ENCODE measurements at regions not wholly inside any gene's neighbourhood (a gene's known extent, or its start where the extent isn't known, plus 50 kb on each side); places are given as distances from the start of the nearest gene placed in this dataset.

DNA sequence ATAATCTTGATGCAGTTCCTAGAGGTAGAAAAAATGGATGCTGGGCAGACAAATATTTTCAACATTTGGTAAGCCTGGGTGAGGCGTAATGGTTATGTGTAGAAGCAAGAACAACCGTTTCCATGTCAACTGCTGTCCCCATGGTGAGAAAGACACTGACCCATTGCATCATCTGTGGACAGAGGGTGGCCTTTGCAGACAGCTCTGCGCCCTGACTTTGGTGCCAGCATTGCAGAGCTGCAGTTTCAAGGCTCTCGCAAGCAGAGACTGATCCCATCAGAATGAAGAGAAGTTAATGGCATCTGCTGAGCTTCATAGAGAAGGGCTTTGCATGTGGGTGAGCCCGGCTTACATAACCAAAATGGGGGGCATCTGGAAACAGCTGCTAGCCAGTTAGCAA, 179.0 kb upstream of the ADRA1B start:
- H3K9ac ChIP-seq (ENCODE audit: low read depth, low read length): no peak overlapping the region
- DNase-seq (no peak), ATAC-seq (ENCODE audit: insufficient read depth, low read depth) (no peak)
- no peaks in the 10 kb centered on the region for H4K20me1 ChIP-seq (ENCODE audit: insufficient read depth, low read length)
- no peak for TF ChIP-seq EZH2 (IDR thresholded peaks at IDR 0.05; ENCODE audit: borderline replicate concordance, low read depth, low read length, severe bottlenecking)
- no peak for TF ChIP-seq CTCF (IDR thresholded peaks at IDR 0.05; ENCODE audit: borderline replicate concordance, extremely low read depth, low read length, poor library complexity, severe bottlenecking)
- no peak overlapping the region for H3K27ac ChIP-seq (ENCODE audit: low read length)
- no peak overlapping the region for H3K4me2 ChIP-seq (ENCODE audit: insufficient read depth, low read length)
- H3K36me3 ChIP-seq (ENCODE audit: insufficient read depth, low read length): no peaks in the 10 kb centered on the region
- H3K27me3 ChIP-seq (ENCODE audit: insufficient read depth, low read length, poor library complexity): no peaks in the 10 kb centered on the region
- peaks cover 40% of the 10 kb centered on the region for H3K4me1 ChIP-seq (ENCODE audit: insufficient read depth, low read length)
- no peaks in the 10 kb centered on the region for H3K9me3 ChIP-seq (ENCODE audit: insufficient read depth, low read length, severe bottlenecking)
- no peak overlapping the region for H2AFZ ChIP-seq (ENCODE audit: low read depth, low read length)
- no peak overlapping the region for H3K4me3 ChIP-seq (ENCODE audit: low read depth in 1 of 2, low read length in 2 of 2)
- no peaks in the 10 kb centered on the region for H3K79me2 ChIP-seq (ENCODE audit: insufficient read depth, low read length)

- TF ChIP-seq EZH2 (IDR thresholded peaks at IDR 0.05; ENCODE audit: borderline replicate concordance, low read depth, low read length, severe bottlenecking): no peak
- no peak for TF ChIP-seq CTCF (IDR thresholded peaks at IDR 0.05; ENCODE audit: borderline replicate concordance, extremely low read depth, low read length, poor library complexity, severe bottlenecking)
- DNase-seq (no peak), ATAC-seq (ENCODE audit: insufficient read depth, low read depth) (no peak)
- H3K27me3 ChIP-seq (ENCODE audit: insufficient read depth, low read length, poor library complexity): no peaks in the 10 kb centered on the region
- no peak overlapping the region for H3K27ac ChIP-seq (ENCODE audit: low read length)
- H2AFZ ChIP-seq (ENCODE audit: low read depth, low read length): no peak overlapping the region
- H3K4me3 ChIP-seq (ENCODE audit: low read depth in 1 of 2, low read length in 2 of 2): no peak overlapping the region
- no peaks in the 10 kb centered on the region for H3K4me1 ChIP-seq (ENCODE audit: insufficient read depth, low read length)
- no peaks in the 10 kb centered on the region for H3K79me2 ChIP-seq (ENCODE audit: insufficient read depth, low read length)
- no peaks in the 10 kb centered on the region for H3K9me3 ChIP-seq (ENCODE audit: insufficient read depth, low read length, severe bottlenecking)
- no peaks in the 10 kb centered on the region for H4K20me1 ChIP-seq (ENCODE audit: insufficient read depth, low read length)
- H3K36me3 ChIP-seq (ENCODE audit: insufficient read depth, low read length): no peaks in the 10 kb centered on the region
- H3K9ac ChIP-seq (ENCODE audit: low read depth, low read length): no peak overlapping the region
- no peak overlapping the region for H3K4me2 ChIP-seq (ENCODE audit: insufficient read depth, low read length)
Measured at GRCh38 chr5:159741829-159742322, 174.4 kb upstream of the ADRA1B start.

- Histone ChIP-seq H3K4me3 (ENCODE audit: low read depth in 1 of 2, low read length in 2 of 2) (no peak overlapping the region), H3K27ac (ENCODE audit: low read length) (no peak overlapping the region), H3K79me2 (ENCODE audit: insufficient read depth, low read length) (no peaks in the 10 kb centered on the region), H3K4me1 (ENCODE audit: insufficient read depth, low read length) (no peaks in the 10 kb centered on the region), H3K9me3 (ENCODE audit: insufficient read depth, low read length, severe bottlenecking) (no peaks in the 10 kb centered on the region), H4K20me1 (ENCODE audit: insufficient read depth, low read length) (no peaks in the 10 kb centered on the region), H3K4me2 (ENCODE audit: insufficient read depth, low read length) (no peak overlapping the region), H3K36me3 (ENCODE audit: insufficient read depth, low read length) (no peaks in the 10 kb centered on the region), H2AFZ (ENCODE audit: low read depth, low read length) (no peak overlapping the region), H3K27me3 (ENCODE audit: insufficient read depth, low read length, poor library complexity) (no peaks in the 10 kb centered on the region), H3K9ac (ENCODE audit: low read depth, low read length) (no peak overlapping the region)
- DNase-seq (no peak), ATAC-seq (ENCODE audit: insufficient read depth, low read depth) (no peak)
- TF ChIP-seq EZH2 (IDR thresholded peaks at IDR 0.05; ENCODE audit: borderline replicate concordance, low read depth, low read length, severe bottlenecking) (no peak), CTCF (IDR thresholded peaks at IDR 0.05; ENCODE audit: borderline replicate concordance, extremely low read depth, low read length, poor library complexity, severe bottlenecking) (no peak)
Measured at GRCh38 chr5:159743234-159743633, 173.0 kb upstream of the ADRA1B start.

DNA sequence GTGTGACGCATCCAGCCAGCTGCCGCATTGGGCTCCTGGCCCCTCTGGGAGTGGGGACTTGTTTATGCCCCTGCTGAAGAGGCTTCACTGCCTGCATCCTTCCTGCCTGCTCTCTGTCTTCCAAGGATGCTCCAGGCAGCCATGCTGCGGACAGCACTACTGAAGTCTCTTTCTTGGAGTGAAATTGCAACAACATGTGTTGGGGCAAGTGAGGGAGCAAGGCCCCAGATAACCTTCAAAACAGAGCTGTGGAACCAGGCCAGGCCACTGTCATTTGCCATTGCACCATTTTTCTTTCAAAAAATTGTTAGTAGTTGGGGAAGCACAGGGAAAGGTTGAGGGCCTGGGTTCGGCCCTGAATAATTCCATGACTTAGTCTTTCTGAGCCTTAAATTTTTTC, 169.6 kb upstream of the ADRA1B start:
- no peak overlapping the region for H3K9ac ChIP-seq (ENCODE audit: low read depth, low read length)
- H3K4me3 ChIP-seq (ENCODE audit: low read depth in 1 of 2, low read length in 2 of 2): no peak overlapping the region
- ATAC-seq (ENCODE audit: insufficient read depth, low read depth): no peak
- H3K27ac ChIP-seq (ENCODE audit: low read length): no peak overlapping the region
- H3K4me1 ChIP-seq (ENCODE audit: insufficient read depth, low read length): peaks cover 18% of the 10 kb centered on the region
- H3K79me2 ChIP-seq (ENCODE audit: insufficient read depth, low read length): no peaks in the 10 kb centered on the region
- H3K4me2 ChIP-seq (ENCODE audit: insufficient read depth, low read length): no peak overlapping the region
- DNase-seq: no peak
- H2AFZ ChIP-seq (ENCODE audit: low read depth, low read length): no peak overlapping the region
- H3K36me3 ChIP-seq (ENCODE audit: insufficient read depth, low read length): no peaks in the 10 kb centered on the region
- no peaks in the 10 kb centered on the region for H3K27me3 ChIP-seq (ENCODE audit: insufficient read depth, low read length, poor library complexity)
- H3K9me3 ChIP-seq (ENCODE audit: insufficient read depth, low read length, severe bottlenecking): no peaks in the 10 kb centered on the region
- H4K20me1 ChIP-seq (ENCODE audit: insufficient read depth, low read length): no peaks in the 10 kb centered on the region
- TF ChIP-seq CTCF (IDR thresholded peaks at IDR 0.05; ENCODE audit: borderline replicate concordance, extremely low read depth, low read length, poor library complexity, severe bottlenecking) (no peak), EZH2 (IDR thresholded peaks at IDR 0.05; ENCODE audit: borderline replicate concordance, low read depth, low read length, severe bottlenecking) (no peak)
